ENCODE measurements at regions not wholly inside any gene's neighbourhood (a gene's known extent, or its start where the extent isn't known, plus 50 kb on each side); places are given as distances from the start of the nearest gene placed in this dataset.
A peak's percentile ranks its signal among the peaks of the same experiment; 100 is the strongest.

DNA sequence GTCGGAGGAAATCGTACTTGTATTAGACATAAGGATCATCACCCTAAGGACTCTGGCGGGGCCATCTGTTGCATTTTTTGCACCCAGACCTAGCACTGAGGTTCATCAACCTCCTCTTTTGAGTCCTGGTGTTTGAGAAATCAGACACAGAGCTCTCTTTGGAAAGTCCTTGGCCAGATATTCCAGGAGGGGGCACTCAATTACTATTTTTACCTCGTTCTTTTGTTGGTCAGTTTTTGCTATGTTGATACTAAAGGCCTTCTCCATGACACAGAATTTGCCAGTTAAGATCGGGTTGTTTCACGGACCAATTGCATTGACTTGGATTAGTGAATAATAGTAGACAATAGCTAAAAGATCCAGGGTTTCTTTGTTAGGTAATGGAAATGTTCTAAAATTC, 711.2 kb downstream of the KCNT2 start:
- H3K4me3 ChIP-seq (ENCODE audit: low read depth, low read length) = no peak overlapping the region
- TF ChIP-seq, protein P1, sequence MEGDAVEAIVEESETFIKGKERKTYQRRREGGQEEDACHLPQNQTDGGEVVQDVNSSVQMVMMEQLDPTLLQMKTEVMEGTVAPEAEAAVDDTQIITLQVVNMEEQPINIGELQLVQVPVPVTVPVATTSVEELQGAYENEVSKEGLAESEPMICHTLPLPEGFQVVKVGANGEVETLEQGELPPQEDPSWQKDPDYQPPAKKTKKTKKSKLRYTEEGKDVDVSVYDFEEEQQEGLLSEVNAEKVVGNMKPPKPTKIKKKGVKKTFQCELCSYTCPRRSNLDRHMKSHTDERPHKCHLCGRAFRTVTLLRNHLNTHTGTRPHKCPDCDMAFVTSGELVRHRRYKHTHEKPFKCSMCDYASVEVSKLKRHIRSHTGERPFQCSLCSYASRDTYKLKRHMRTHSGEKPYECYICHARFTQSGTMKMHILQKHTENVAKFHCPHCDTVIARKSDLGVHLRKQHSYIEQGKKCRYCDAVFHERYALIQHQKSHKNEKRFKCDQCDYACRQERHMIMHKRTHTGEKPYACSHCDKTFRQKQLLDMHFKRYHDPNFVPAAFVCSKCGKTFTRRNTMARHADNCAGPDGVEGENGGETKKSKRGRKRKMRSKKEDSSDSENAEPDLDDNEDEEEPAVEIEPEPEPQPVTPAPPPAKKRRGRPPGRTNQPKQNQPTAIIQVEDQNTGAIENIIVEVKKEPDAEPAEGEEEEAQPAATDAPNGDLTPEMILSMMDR (IDR thresholded peaks at IDR 0.05; ENCODE audit: borderline replicate concordance, insufficient read depth, low read depth, low read length) = no peak

DNA sequence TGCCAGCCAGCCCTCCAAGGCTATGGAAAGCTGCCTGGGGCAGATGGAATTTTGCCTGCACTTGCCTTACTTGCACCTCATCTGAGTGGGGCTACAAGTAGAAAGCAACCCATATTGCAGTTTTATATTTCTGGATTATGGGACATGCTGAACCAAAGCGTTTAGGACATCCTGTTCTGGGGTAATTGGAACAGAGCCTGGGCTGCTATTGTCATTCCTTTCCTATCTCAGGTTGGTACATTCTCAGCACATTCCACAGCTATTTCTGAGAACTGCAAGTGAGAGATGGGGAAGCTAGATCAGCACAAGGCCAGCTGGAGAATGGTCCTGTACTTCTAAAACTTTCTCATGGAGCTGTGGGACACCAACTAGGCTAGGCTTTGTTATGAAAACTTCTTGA, 713.8 kb downstream of the KCNT2 start:
- TF ChIP-seq, protein P1 (IDR thresholded peaks at IDR 0.05; ENCODE audit: borderline replicate concordance, insufficient read depth, low read depth, low read length) = no peak
- no peak overlapping the region for H3K4me3 ChIP-seq (ENCODE audit: low read depth, low read length)

DNA sequence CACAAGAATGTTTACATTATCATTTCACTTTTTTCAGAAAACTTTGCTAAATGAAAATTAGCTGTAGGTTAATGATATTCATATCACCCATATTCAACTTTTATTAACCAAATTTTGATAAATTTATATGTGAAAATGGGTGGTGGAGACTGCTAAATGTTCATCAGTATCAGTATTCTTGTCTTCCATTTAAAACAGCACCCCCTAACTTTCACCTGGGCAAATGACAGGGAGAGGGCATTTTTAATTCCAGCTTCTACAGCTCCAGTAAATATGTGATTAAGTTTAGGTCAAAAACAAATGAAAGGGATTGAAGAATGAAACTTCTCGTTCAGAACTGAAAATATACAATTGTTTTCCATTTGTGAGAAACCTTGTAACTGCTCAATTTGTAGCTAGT, 722.2 kb downstream of the KCNT2 start:
- no peak overlapping the region for H3K4me3 ChIP-seq (ENCODE audit: low read depth, low read length)

DNA sequence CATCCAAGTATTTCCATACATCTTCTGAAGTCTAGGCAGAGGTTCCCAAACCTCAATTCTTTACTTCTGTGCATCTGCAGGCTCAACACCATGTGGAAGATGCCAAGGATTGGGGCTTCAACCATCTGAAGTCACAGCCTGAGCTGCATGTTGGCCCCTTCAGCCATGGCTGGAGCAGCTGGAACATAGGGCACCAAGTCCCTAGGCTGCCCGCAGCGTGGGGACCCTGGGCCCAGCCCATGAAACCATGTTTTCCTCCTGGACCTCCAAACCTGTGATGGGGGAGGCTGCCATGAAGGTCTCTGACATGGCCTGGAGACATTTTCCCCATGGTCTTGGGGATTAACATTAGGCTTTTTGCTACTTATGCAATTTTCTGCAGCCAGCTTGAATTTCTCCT, 729.8 kb downstream of the KCNT2 start:
- TF ChIP-seq, protein P1 (IDR thresholded peaks at IDR 0.05; ENCODE audit: borderline replicate concordance, insufficient read depth, low read depth, low read length) = no peak
- no peak overlapping the region for H3K4me3 ChIP-seq (ENCODE audit: low read depth, low read length)

More for the DNA sequence above, 722.2 kb downstream of the KCNT2 start:
- TF ChIP-seq, protein P1 (IDR thresholded peaks at IDR 0.05; ENCODE audit: borderline replicate concordance, insufficient read depth, low read depth, low read length) = 0 out of 2 replicates have a peak, but pooled peaks have one; percentile 3

DNA sequence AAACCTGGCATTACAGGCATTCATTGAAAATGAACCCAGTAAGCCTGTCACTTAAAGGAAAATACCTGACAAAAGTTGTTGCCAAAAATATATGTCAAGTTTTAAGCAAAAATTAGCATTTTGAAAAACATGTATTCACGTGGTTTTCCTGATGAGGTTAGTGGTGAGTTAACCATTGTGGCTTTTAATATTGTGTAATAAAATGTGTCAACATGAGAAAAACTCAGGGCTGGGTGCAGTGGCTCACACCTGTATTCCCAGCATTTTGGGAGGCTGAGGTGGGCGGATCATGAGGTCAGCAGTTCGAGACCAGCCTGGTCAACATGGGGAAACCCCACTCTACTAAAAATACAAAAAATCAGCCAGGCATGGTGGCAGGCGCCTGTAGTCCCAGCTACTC, 731.4 kb downstream of the KCNT2 start:
- TF ChIP-seq, protein P1 (IDR thresholded peaks at IDR 0.05; ENCODE audit: borderline replicate concordance, insufficient read depth, low read depth, low read length) = no peak
- no peak overlapping the region for H3K4me3 ChIP-seq (ENCODE audit: low read depth, low read length)

DNA sequence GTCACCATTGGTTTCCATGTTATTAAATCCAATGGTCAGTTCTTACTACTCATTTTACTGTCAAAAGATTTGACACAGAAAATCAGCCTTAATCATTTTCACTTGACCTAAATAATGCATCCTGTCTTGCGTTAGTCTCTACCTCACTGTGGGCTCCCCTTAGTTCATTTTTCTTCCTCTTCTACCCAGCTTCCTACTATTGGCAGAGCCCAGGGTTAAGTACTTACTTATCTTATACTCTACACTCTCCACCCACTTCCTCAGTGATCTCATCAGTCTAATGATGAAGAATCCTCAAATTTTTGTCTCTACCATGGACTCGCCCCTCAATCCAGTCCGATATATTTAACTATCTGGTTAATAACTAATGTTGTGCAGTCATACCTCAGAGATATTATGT, 735.9 kb downstream of the KCNT2 start:
- H3K4me3 ChIP-seq (ENCODE audit: low read depth, low read length) = no peak overlapping the region
- TF ChIP-seq, protein P1 (IDR thresholded peaks at IDR 0.05; ENCODE audit: borderline replicate concordance, insufficient read depth, low read depth, low read length) = no peak

DNA sequence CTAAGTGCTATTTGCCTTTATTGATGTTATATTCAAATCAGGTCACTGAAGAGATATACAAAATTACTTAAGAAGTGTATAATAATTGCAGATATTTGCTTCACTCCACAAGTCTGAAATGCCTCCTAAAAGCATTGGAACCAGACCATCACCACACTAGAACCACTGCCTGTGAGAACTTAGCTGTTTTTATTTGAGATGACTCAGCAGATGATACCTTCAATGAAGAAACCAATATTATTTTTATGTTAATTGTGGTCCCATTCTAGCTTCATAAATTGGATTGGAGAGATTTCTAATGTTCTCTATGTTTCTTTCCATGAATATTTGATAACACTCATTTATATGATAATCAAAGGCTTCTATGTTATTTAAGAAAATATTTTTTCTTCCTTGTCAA, 740.6 kb downstream of the KCNT2 start:
- no peak overlapping the region for H3K4me3 ChIP-seq (ENCODE audit: low read depth, low read length)
- TF ChIP-seq, protein P1 (IDR thresholded peaks at IDR 0.05; ENCODE audit: borderline replicate concordance, insufficient read depth, low read depth, low read length) = no peak

Measured in GM12875 (cell line).